Coronary artery (tissue), 2 donors: ENCODE measurements at regions not wholly inside any gene's neighbourhood (a gene's known extent, or its start where the extent isn't known, plus 50 kb on each side); places are given as distances from the start of the nearest gene placed in this dataset.

Experiments used
- DNase-seq: peaks from one replicate; pipeline ENCODE4 v3.0.0-alpha.2; 2017; ENCODE audit warnings: low spot score
- H3K27ac ChIP-seq, 2 donors: fragments of 200-600 bp; sonication (generic); one replicate each; pipeline ENCODE4 v1.5.1; 2016 to 2019
- H3K4me3 ChIP-seq: fragments of 200-600 bp; sonication (generic); 2 replicates; pipeline ENCODE4 v1.5.1; 2016; ENCODE audit warnings: mild to moderate bottlenecking, moderate library complexity
- CTCF ChIP-seq: fragments of 200-600 bp; sonication (generic); IDR thresholded peaks from one replicate; pipeline ENCODE4 v1.5.1; 2019; ENCODE audit warnings: antibody characterized with exemption

DNA sequence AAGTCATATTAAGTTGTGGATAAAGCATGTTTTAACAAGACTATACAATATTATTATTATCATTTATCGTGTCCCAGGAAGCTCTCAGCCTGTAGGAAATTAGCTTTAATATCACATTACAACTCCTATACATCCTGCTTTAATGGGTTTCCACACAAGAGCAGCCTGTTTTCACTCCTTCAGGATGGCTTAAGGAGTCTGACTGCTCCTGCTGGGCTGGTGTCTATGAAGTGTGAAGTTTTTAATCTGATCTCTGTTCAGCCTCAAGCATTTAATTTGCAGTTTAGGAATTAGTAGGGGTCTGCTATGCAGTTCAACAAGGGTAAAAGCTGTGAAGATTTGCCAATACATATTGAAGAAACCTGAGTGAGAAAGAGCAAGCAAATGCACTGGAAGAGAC, 653.4 kb upstream of the LRRC4C start:
- Histone ChIP-seq H3K27ac (no peak overlapping the region), H3K4me3 (no peak overlapping the region)
- TF ChIP-seq CTCF = no peak
- no peak for DNase-seq

GRCh38 chr11:42114927-42115326, 655.5 kb upstream of the LRRC4C start:
- no peak for DNase-seq
- TF ChIP-seq CTCF = no peak
- H3K27ac ChIP-seq = no peak overlapping the region
- no peak overlapping the region for H3K4me3 ChIP-seq

DNA sequence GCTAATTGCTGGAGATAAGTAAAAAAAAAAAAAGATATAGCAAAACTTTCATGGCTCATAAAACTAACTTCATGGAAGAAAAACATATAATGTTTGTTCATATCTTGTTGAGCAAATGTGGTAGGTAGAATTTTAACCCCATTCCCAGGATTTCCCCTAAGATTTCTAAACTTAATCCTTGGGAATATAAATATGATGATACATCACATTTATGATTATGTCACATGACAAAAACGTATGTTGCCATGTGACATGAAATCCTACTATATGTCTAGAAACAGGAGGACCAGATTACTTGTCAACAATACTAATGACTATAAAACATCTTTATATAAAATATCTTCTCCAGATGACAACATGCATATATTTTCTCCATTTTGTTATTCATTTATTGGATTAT, 679.0 kb upstream of the LRRC4C start:
- Histone ChIP-seq H3K4me3 (no peak overlapping the region), H3K27ac (no peak overlapping the region)
- DNase-seq = no peak
- TF ChIP-seq CTCF = no peak

DNA sequence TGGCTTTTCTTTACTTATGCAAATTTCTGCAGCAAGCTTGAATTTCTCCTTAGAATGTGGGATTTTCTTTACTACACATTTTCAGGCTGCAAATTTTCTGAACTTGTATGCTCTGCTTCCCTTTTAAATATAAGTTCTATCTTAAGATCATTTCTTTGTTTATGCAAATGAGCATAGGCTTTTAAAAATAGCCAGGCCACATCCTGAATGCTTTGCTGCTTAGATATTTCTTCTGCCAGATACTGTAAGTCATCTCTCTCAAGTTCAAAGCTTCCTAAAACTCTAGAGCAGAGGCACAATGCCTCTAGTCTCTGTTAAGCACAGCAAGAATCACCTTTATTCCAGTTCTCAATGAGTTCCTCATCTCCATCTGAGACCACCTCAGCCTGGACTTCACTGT, 685.9 kb upstream of the LRRC4C start:
- DNase-seq = no peak
- no peak for TF ChIP-seq CTCF
- H3K4me3 ChIP-seq = no peak overlapping the region
- H3K27ac ChIP-seq = no peak overlapping the region

- no peak overlapping the region for H3K4me3 ChIP-seq
- no peak for DNase-seq
- no peak overlapping the region for H3K27ac ChIP-seq
- TF ChIP-seq CTCF = no peak
Observed at GRCh38 chr11:42161886-42162285, 702.4 kb upstream of the LRRC4C start.

DNA sequence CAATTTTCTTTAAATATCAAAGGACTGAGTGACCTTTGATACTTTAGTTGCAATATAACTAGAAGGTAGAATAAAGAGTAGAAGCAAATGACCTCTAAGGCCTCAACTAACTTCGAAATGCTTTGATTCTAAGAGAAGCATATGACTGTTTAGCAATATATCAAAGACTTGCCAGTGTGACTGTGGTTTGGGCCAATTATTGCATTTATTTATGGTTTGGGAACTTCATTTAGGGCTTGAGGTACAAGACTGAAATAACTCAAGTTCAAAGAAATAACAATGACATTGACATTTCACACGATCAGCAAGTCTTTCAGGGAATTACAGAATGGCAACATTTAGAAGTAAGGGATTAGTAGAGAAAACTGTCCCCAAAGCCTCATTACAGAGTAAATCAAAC, 709.7 kb upstream of the LRRC4C start:
- no peak overlapping the region for H3K4me3 ChIP-seq
- no peak overlapping the region for H3K27ac ChIP-seq
- TF ChIP-seq CTCF = no peak
- DNase-seq = no peak

- Histone ChIP-seq H3K27ac (no peak overlapping the region), H3K4me3 (no peak overlapping the region)
- no peak for DNase-seq
- no peak for TF ChIP-seq CTCF
Observed at GRCh38 chr11:42170601-42171000, 711.1 kb upstream of the LRRC4C start.
